ENCODE measurements at regions not wholly inside any gene's neighbourhood (a gene's known extent, or its start where the extent isn't known, plus 50 kb on each side); places are given as distances from the start of the nearest gene placed in this dataset.
"Not testable (repeated sequence)": the region's sequence is repeated elsewhere in the genome, so short reads cannot be mapped to it uniquely, and the experiment has no call there.

DNA sequence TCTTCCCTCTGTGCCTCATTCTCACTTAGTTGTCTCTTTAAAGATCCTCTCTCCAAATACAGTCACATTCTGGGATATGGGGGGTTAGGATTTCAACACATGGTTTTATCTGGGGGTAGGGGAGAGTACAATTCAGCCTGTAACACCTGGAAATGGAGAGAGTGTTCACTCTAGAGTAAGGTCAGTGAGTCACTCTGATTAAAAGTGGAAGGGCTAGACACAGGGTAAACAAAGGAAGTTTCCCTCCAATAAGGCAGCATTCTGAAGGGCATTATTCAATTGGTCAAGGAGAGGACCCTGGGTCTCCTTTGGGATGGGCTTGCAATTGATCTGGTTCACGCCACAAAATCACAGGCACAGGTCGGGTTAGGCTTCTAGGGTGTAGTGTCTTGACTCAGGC lies 232.8 kb upstream of the NPSR1 start:
- Mint-ChIP-seq H3K36me3 (ENCODE audit: unreplicated experiment) (no peaks in the 10 kb centered on the region), H3K9me3 (ENCODE audit: unreplicated experiment) (no peaks in the 10 kb centered on the region), H3K4me3 (ENCODE audit: unreplicated experiment) (no peak overlapping the region), H3K27ac (ENCODE audit: unreplicated experiment) (no peak overlapping the region), H3K27me3 (ENCODE audit: unreplicated experiment) (no peaks in the 10 kb centered on the region), H3K4me1 (ENCODE audit: unreplicated experiment) (no peaks in the 10 kb centered on the region)
- no peak for TF ChIP-seq CTCF (IDR thresholded peaks at IDR 0.05)
- no peak for DNase-seq (ENCODE audit: extremely low spot score, unreplicated experiment)

- H3K4me3 Mint-ChIP-seq (ENCODE audit: unreplicated experiment): no peak overlapping the region
Observed at GRCh38 chr7:34425631-34426384, 232.2 kb upstream of the NPSR1 start.

GRCh38 chr7:34430456-34430855 lies 227.6 kb upstream of the NPSR1 start:
- no peaks in the 10 kb centered on the region for H3K27me3 Mint-ChIP-seq (ENCODE audit: unreplicated experiment)
- peak; percentile 46 for TF ChIP-seq CTCF (IDR thresholded peaks at IDR 0.05)

More at GRCh38 chr7:34425631-34426384, 232.2 kb upstream of the NPSR1 start:
- DNase-seq (ENCODE audit: extremely low spot score, unreplicated experiment): no peak
- H3K27ac Mint-ChIP-seq (ENCODE audit: unreplicated experiment): no peak overlapping the region
- no peaks in the 10 kb centered on the region for H3K4me1 Mint-ChIP-seq (ENCODE audit: unreplicated experiment)
- H3K9me3 Mint-ChIP-seq (ENCODE audit: unreplicated experiment): peaks cover 2% of the 10 kb centered on the region
- TF ChIP-seq CTCF (IDR thresholded peaks at IDR 0.05): no peak
- no peaks in the 10 kb centered on the region for H3K36me3 Mint-ChIP-seq (ENCODE audit: unreplicated experiment)
- no peaks in the 10 kb centered on the region for H3K27me3 Mint-ChIP-seq (ENCODE audit: unreplicated experiment)

GRCh38 chr7:34438436-34438835 lies 219.6 kb upstream of the NPSR1 start:
- Mint-ChIP-seq H3K36me3 (ENCODE audit: unreplicated experiment) (no peaks in the 10 kb centered on the region), H3K4me3 (ENCODE audit: unreplicated experiment) (no peak overlapping the region), H3K27me3 (ENCODE audit: unreplicated experiment) (no peaks in the 10 kb centered on the region), H3K9me3 (ENCODE audit: unreplicated experiment) (peaks cover 8% of the 10 kb centered on the region), H3K4me1 (ENCODE audit: unreplicated experiment) (no peaks in the 10 kb centered on the region), H3K27ac (ENCODE audit: unreplicated experiment) (no peak overlapping the region)
- DNase-seq (ENCODE audit: extremely low spot score, unreplicated experiment): no peak
- TF ChIP-seq CTCF (IDR thresholded peaks at IDR 0.05): no peak

More at GRCh38 chr7:34430456-34430855, 227.6 kb upstream of the NPSR1 start:
- no peaks in the 10 kb centered on the region for H3K4me1 Mint-ChIP-seq (ENCODE audit: unreplicated experiment)
- no peak overlapping the region for H3K4me3 Mint-ChIP-seq (ENCODE audit: unreplicated experiment)
- H3K27ac Mint-ChIP-seq (ENCODE audit: unreplicated experiment): no peak overlapping the region
- no peak for DNase-seq (ENCODE audit: extremely low spot score, unreplicated experiment)
- H3K9me3 Mint-ChIP-seq (ENCODE audit: unreplicated experiment): peaks cover 17% of the 10 kb centered on the region
- H3K36me3 Mint-ChIP-seq (ENCODE audit: unreplicated experiment): no peaks in the 10 kb centered on the region

- no peak for TF ChIP-seq CTCF (IDR thresholded peaks at IDR 0.05)
- Mint-ChIP-seq H3K27me3 (ENCODE audit: unreplicated experiment) (no peaks in the 10 kb centered on the region), H3K36me3 (ENCODE audit: unreplicated experiment) (no peaks in the 10 kb centered on the region), H3K9me3 (ENCODE audit: unreplicated experiment) (no peaks in the 10 kb centered on the region), H3K27ac (ENCODE audit: unreplicated experiment) (no peak overlapping the region), H3K4me1 (ENCODE audit: unreplicated experiment) (no peaks in the 10 kb centered on the region), H3K4me3 (ENCODE audit: unreplicated experiment) (no peak overlapping the region)
- no peak for DNase-seq (ENCODE audit: extremely low spot score, unreplicated experiment)
Observed at GRCh38 chr7:34445653-34446052, 212.4 kb upstream of the NPSR1 start.

DNA sequence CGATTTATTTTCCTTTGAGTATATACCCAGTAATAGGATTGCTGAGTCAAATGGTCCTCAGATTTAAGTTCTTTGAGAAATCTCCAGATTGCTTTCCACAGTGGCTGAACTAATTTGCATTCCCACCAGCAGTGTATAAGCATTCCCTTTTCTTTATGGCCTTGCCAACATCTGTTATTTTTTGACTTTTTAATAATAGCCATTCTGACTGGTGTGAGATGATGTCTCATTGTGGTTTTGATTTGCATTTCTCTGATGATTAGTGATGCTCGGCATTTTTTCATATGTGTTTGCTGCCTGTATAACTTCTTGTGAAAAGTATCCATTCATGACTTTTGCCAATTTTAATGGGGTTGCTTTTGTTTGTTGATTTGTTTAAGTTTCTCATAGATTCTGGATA lies 209.5 kb upstream of the NPSR1 start:
- not testable (repeated sequence) for H3K4me3 Mint-ChIP-seq (ENCODE audit: unreplicated experiment); H3K27me3 Mint-ChIP-seq (ENCODE audit: unreplicated experiment); H3K4me1 Mint-ChIP-seq (ENCODE audit: unreplicated experiment); H3K9me3 Mint-ChIP-seq (ENCODE audit: unreplicated experiment); H3K36me3 Mint-ChIP-seq (ENCODE audit: unreplicated experiment); H3K27ac Mint-ChIP-seq (ENCODE audit: unreplicated experiment); DNase-seq (ENCODE audit: extremely low spot score, unreplicated experiment)
